ENCODE measurements at regions not wholly inside any gene's neighbourhood (a gene's known extent, or its start where the extent isn't known, plus 50 kb on each side); places are given as distances from the start of the nearest gene placed in this dataset.

- TF ChIP-seq, protein P1, sequence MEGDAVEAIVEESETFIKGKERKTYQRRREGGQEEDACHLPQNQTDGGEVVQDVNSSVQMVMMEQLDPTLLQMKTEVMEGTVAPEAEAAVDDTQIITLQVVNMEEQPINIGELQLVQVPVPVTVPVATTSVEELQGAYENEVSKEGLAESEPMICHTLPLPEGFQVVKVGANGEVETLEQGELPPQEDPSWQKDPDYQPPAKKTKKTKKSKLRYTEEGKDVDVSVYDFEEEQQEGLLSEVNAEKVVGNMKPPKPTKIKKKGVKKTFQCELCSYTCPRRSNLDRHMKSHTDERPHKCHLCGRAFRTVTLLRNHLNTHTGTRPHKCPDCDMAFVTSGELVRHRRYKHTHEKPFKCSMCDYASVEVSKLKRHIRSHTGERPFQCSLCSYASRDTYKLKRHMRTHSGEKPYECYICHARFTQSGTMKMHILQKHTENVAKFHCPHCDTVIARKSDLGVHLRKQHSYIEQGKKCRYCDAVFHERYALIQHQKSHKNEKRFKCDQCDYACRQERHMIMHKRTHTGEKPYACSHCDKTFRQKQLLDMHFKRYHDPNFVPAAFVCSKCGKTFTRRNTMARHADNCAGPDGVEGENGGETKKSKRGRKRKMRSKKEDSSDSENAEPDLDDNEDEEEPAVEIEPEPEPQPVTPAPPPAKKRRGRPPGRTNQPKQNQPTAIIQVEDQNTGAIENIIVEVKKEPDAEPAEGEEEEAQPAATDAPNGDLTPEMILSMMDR (IDR thresholded peaks at IDR 0.05) = no peak
- TF ChIP-seq POLR2A (IDR thresholded peaks at IDR 0.05) = no peak
Observed at GRCh38 chr3:153539263-153539662, 377.2 kb downstream of the RAP2B start.

Data from body of pancreas (tissue), 4 donors.